ENCODE measurements at regions not wholly inside any gene's neighbourhood (a gene's known extent, or its start where the extent isn't known, plus 50 kb on each side); places are given as distances from the start of the nearest gene placed in this dataset.

GRCh38 chr16:31701734-31702133 lies 171.9 kb upstream of the ZNF267 start:
- no peak for DNase-seq (ENCODE audit: low read depth)

GRCh38 chr16:31702796-31703195 lies 170.8 kb upstream of the ZNF267 start:
- no peak for DNase-seq (ENCODE audit: low read depth)

GRCh38 chr16:31703526-31704128 lies 170.0 kb upstream of the ZNF267 start:
- DNase-seq (ENCODE audit: low read depth): no peak

- DNase-seq (ENCODE audit: low read depth): no peak
These were observed 169.5 kb upstream of the ZNF267 start for GRCh38 chr16:31704138-31704537.

GRCh38 chr16:31705371-31705770 lies 168.2 kb upstream of the ZNF267 start:
- no peak for DNase-seq (ENCODE audit: low read depth)

- no peak for DNase-seq (ENCODE audit: low read depth)
These were observed 167.3 kb upstream of the ZNF267 start for GRCh38 chr16:31706318-31706717.

GRCh38 chr16:31706925-31707324 lies 166.7 kb upstream of the ZNF267 start:
- no peak for DNase-seq (ENCODE audit: low read depth)

GRCh38 chr16:31707743-31708335 lies 165.8 kb upstream of the ZNF267 start:
- no peak for DNase-seq (ENCODE audit: low read depth)

GRCh38 chr16:31708348-31708747 lies 165.3 kb upstream of the ZNF267 start:
- no peak for DNase-seq (ENCODE audit: low read depth)

GRCh38 chr16:31709181-31709580 lies 164.4 kb upstream of the ZNF267 start:
- no peak for DNase-seq (ENCODE audit: low read depth)

- DNase-seq (ENCODE audit: low read depth): no peak
These were observed 163.5 kb upstream of the ZNF267 start for GRCh38 chr16:31710134-31710533.

- DNase-seq (ENCODE audit: low read depth): no peak
These were observed 162.7 kb upstream of the ZNF267 start for GRCh38 chr16:31710880-31711279.

- DNase-seq (ENCODE audit: low read depth): no peak
These were observed 162.2 kb upstream of the ZNF267 start for GRCh38 chr16:31711344-31711845.

- DNase-seq (ENCODE audit: low read depth): no peak
These were observed 161.5 kb upstream of the ZNF267 start for GRCh38 chr16:31712064-31712540.

- peak; percentile 56 for DNase-seq (ENCODE audit: low read depth)
These were observed 160.3 kb upstream of the ZNF267 start for GRCh38 chr16:31713071-31713944.

- no peak for DNase-seq (ENCODE audit: low read depth)
These were observed 159.4 kb upstream of the ZNF267 start for GRCh38 chr16:31713945-31714902.

GRCh38 chr16:31714903-31715504 lies 158.6 kb upstream of the ZNF267 start:
- DNase-seq (ENCODE audit: low read depth): no peak

GRCh38 chr16:31715915-31716314 lies 157.7 kb upstream of the ZNF267 start:
- DNase-seq (ENCODE audit: low read depth): no peak

GRCh38 chr16:31718998-31719397 lies 154.6 kb upstream of the ZNF267 start:
- DNase-seq (ENCODE audit: low read depth): no peak

GRCh38 chr16:31727553-31727952 lies 146.1 kb upstream of the ZNF267 start:
- DNase-seq (ENCODE audit: low read depth): no peak

GRCh38 chr16:31734265-31734664 lies 139.3 kb upstream of the ZNF267 start:
- no peak for DNase-seq (ENCODE audit: low read depth)

Measured in HS-27A (cell line).